Activated naive CD4-positive, alpha-beta T cell treated with anti-CD3 and anti-CD28 coated beads, Interleukin-2, amount 10 ng/mL, durations not matched to agents 7 days and 5 days (primary cell): ENCODE measurements at regions not wholly inside any gene's neighbourhood (a gene's known extent, or its start where the extent isn't known, plus 50 kb on each side); places are given as distances from the start of the nearest gene placed in this dataset.

Experiments used
- CTCF ChIA-PET: fragments of 350-600 bp; sonication (Branson Sonifier 250); formaldehyde crosslinking; loops from one replicate; lab custom pipeline; 2021; ENCODE audit warnings: antibody characterized with exemption; lab: Charles Lee
- DNase-seq: peaks from one replicate; pipeline ENCODE4 v3.0.0-alpha.2; 2020
- H3K27ac Mint-ChIP-seq: one replicate; pipeline ENCODE4 v1.8.0; 2021; ENCODE audit warnings: mild to moderate bottlenecking, moderate library complexity, mixed read lengths
- H3K27me3 Mint-ChIP-seq: one replicate; pipeline ENCODE4 v1.8.0; 2021; ENCODE audit warnings: mild to moderate bottlenecking, mixed read lengths
- H3K36me3 Mint-ChIP-seq: one replicate; pipeline ENCODE4 v1.8.0; 2021; ENCODE audit warnings: mixed read lengths
- H3K4me1 Mint-ChIP-seq: one replicate; pipeline ENCODE4 v1.8.0; 2021; ENCODE audit warnings: mixed read lengths
- H3K4me3 Mint-ChIP-seq: one replicate; pipeline ENCODE4 v1.8.0; 2021; ENCODE audit warnings: mild to moderate bottlenecking, moderate library complexity, mixed read lengths
- H3K9me3 Mint-ChIP-seq: one replicate; pipeline ENCODE4 v1.8.0; 2021; ENCODE audit warnings: mixed read lengths

GRCh38 chr1:172875892-172876291 is 174.8 kb downstream of the TNFSF18 start:
- Mint-ChIP-seq H3K27ac (no peak overlapping the region), H3K4me1 (peaks cover 22% of the 10 kb centered on the region), H3K9me3 (peaks cover 3% of the 10 kb centered on the region), H3K4me3 (no peak overlapping the region), H3K36me3 (no peaks in the 10 kb centered on the region), H3K27me3 (peaks cover 25% of the 10 kb centered on the region)
- DNase-seq: no peak
- CTCF ChIA-PET: no interaction called here

GRCh38 chr1:172882385-172882784 is 168.4 kb downstream of the TNFSF18 start:
- Mint-ChIP-seq H3K36me3 (no peaks in the 10 kb centered on the region), H3K4me1 (peaks cover 15% of the 10 kb centered on the region), H3K27me3 (peaks cover 55% of the 10 kb centered on the region), H3K27ac (no peak overlapping the region), H3K9me3 (peaks cover 3% of the 10 kb centered on the region), H3K4me3 (no peak overlapping the region)
- DNase-seq: no peak
- CTCF ChIA-PET: interaction anchor here (0.6 to 1.2 kb wide), 2 partner anchors 56 to 132 kb away, joined by 3 to 4 read pairs; no protein-coding TSS in a partner anchor

- H3K36me3 Mint-ChIP-seq: no peaks in the 10 kb centered on the region
- peaks cover 3% of the 10 kb centered on the region for H3K9me3 Mint-ChIP-seq
- peaks cover 60% of the 10 kb centered on the region for H3K27me3 Mint-ChIP-seq
- no peak for DNase-seq
- H3K4me1 Mint-ChIP-seq: peaks cover 15% of the 10 kb centered on the region
- no peak overlapping the region for H3K27ac Mint-ChIP-seq
- CTCF ChIA-PET: interaction anchor here (0.6 to 1.2 kb wide), 2 partner anchors 56 to 133 kb away, joined by 3 to 4 read pairs; no protein-coding TSS in a partner anchor
- H3K4me3 Mint-ChIP-seq: no peak overlapping the region
Observed at GRCh38 chr1:172882791-172883386, 167.9 kb downstream of the TNFSF18 start.

- Mint-ChIP-seq H3K36me3 (no peaks in the 10 kb centered on the region), H3K27ac (no peak overlapping the region), H3K9me3 (peaks cover 3% of the 10 kb centered on the region), H3K4me3 (no peak overlapping the region), H3K4me1 (peaks cover 15% of the 10 kb centered on the region), H3K27me3 (peaks cover 64% of the 10 kb centered on the region)
- DNase-seq: no peak
- CTCF ChIA-PET: interaction anchor here (1.5 kb wide), 1 partner anchor 12 kb away, joined by 3 read pairs; no protein-coding TSS in a partner anchor
Observed at GRCh38 chr1:172883387-172883791, 167.4 kb downstream of the TNFSF18 start.

- peaks cover 69% of the 10 kb centered on the region for H3K27me3 Mint-ChIP-seq
- no peak overlapping the region for H3K4me3 Mint-ChIP-seq
- no peaks in the 10 kb centered on the region for H3K36me3 Mint-ChIP-seq
- no peak for DNase-seq
- CTCF ChIA-PET: interaction anchor here (1.5 kb wide), 1 partner anchor 11 kb away, joined by 3 read pairs; no protein-coding TSS in a partner anchor
- H3K27ac Mint-ChIP-seq: no peak overlapping the region
- H3K9me3 Mint-ChIP-seq: peaks cover 3% of the 10 kb centered on the region
- H3K4me1 Mint-ChIP-seq: peaks cover 15% of the 10 kb centered on the region
Observed at GRCh38 chr1:172883844-172884243, 166.9 kb downstream of the TNFSF18 start.

GRCh38 chr1:172885411-172885810 is 165.3 kb downstream of the TNFSF18 start:
- Mint-ChIP-seq H3K27ac (no peak overlapping the region), H3K4me1 (peaks cover 15% of the 10 kb centered on the region), H3K27me3 (peaks cover 67% of the 10 kb centered on the region), H3K4me3 (no peak overlapping the region), H3K9me3 (peaks cover 1% of the 10 kb centered on the region), H3K36me3 (no peaks in the 10 kb centered on the region)
- CTCF ChIA-PET: no interaction called here
- no peak for DNase-seq

- Mint-ChIP-seq H3K36me3 (no peaks in the 10 kb centered on the region), H3K9me3 (peaks cover 1% of the 10 kb centered on the region), H3K27me3 (peaks cover 62% of the 10 kb centered on the region), H3K4me1 (peaks cover 15% of the 10 kb centered on the region), H3K4me3 (no peak overlapping the region), H3K27ac (no peak overlapping the region)
- CTCF ChIA-PET: no interaction called here
- DNase-seq: no peak
Observed at GRCh38 chr1:172885971-172886370, 164.8 kb downstream of the TNFSF18 start.

GRCh38 chr1:172887162-172887561 is 163.6 kb downstream of the TNFSF18 start:
- CTCF ChIA-PET: no interaction called here

GRCh38 chr1:172893146-172893841 is 157.4 kb downstream of the TNFSF18 start:
- H3K27me3 Mint-ChIP-seq: peaks cover 22% of the 10 kb centered on the region
- no peak overlapping the region for H3K4me3 Mint-ChIP-seq
- CTCF ChIA-PET: interaction anchor here (1.2 kb wide), 1 partner anchor 309 kb away, joined by 3 read pairs; no protein-coding TSS in a partner anchor
- H3K36me3 Mint-ChIP-seq: peaks cover 10% of the 10 kb centered on the region
- peaks cover 4% of the 10 kb centered on the region for H3K9me3 Mint-ChIP-seq
- peaks cover 35% of the 10 kb centered on the region for H3K4me1 Mint-ChIP-seq
- no peak for DNase-seq
- no peak overlapping the region for H3K27ac Mint-ChIP-seq

More at GRCh38 chr1:172887162-172887561, 163.6 kb downstream of the TNFSF18 start:
- no peak for DNase-seq
- peaks cover 15% of the 10 kb centered on the region for H3K4me1 Mint-ChIP-seq
- H3K27me3 Mint-ChIP-seq: peaks cover 54% of the 10 kb centered on the region
- no peak overlapping the region for H3K27ac Mint-ChIP-seq
- no peak overlapping the region for H3K4me3 Mint-ChIP-seq
- H3K36me3 Mint-ChIP-seq: peaks cover 3% of the 10 kb centered on the region
- H3K9me3 Mint-ChIP-seq: peaks cover 4% of the 10 kb centered on the region

GRCh38 chr1:172894349-172895049 is 156.2 kb downstream of the TNFSF18 start:
- H3K4me3 Mint-ChIP-seq: peak overlapping the region; percentile 39
- peaks cover 37% of the 10 kb centered on the region for H3K4me1 Mint-ChIP-seq
- CTCF ChIA-PET: interaction anchor here (0.7 to 1.8 kb wide), 6 partner anchors 10 to 309 kb away, joined by 3 to 17 read pairs (median 4); no protein-coding TSS in a partner anchor
- peaks cover 2% of the 10 kb centered on the region for H3K9me3 Mint-ChIP-seq
- H3K27me3 Mint-ChIP-seq: peaks cover 16% of the 10 kb centered on the region
- DNase-seq: no peak
- H3K36me3 Mint-ChIP-seq: peaks cover 17% of the 10 kb centered on the region
- H3K27ac Mint-ChIP-seq: peak overlapping the region; percentile 92

GRCh38 chr1:172895050-172895460 is 155.7 kb downstream of the TNFSF18 start:
- Mint-ChIP-seq H3K27me3 (peaks cover 15% of the 10 kb centered on the region), H3K4me3 (peak overlapping the region; percentile 39), H3K9me3 (peaks cover 2% of the 10 kb centered on the region), H3K27ac (peak overlapping the region; percentile 92), H3K36me3 (peaks cover 17% of the 10 kb centered on the region), H3K4me1 (peaks cover 37% of the 10 kb centered on the region)
- DNase-seq: peak; percentile 44
- CTCF ChIA-PET: interaction anchor here (0.8 to 1.8 kb wide), 4 partner anchors 10 to 153 kb away, joined by 3 to 17 read pairs (median 4); no protein-coding TSS in a partner anchor

GRCh38 chr1:172895761-172896160 is 155.0 kb downstream of the TNFSF18 start:
- CTCF ChIA-PET: interaction anchor here (0.6 to 1.8 kb wide), 4 partner anchors 9 to 252 kb away, joined by 3 to 17 read pairs (median 4); no protein-coding TSS in a partner anchor
- no peak overlapping the region for H3K4me3 Mint-ChIP-seq
- H3K9me3 Mint-ChIP-seq: peaks cover 2% of the 10 kb centered on the region
- H3K27me3 Mint-ChIP-seq: peaks cover 21% of the 10 kb centered on the region
- H3K36me3 Mint-ChIP-seq: peaks cover 20% of the 10 kb centered on the region
- peak overlapping the region; percentile 69 for H3K27ac Mint-ChIP-seq
- peaks cover 43% of the 10 kb centered on the region for H3K4me1 Mint-ChIP-seq
- DNase-seq: no peak

GRCh38 chr1:172897738-172898137 is 153.0 kb downstream of the TNFSF18 start:
- no peak overlapping the region for H3K4me3 Mint-ChIP-seq
- H3K36me3 Mint-ChIP-seq: peaks cover 20% of the 10 kb centered on the region
- H3K4me1 Mint-ChIP-seq: peaks cover 48% of the 10 kb centered on the region
- CTCF ChIA-PET: interaction anchor here (1.0 kb wide), 1 partner anchor 72 kb away, joined by 4 read pairs; no protein-coding TSS in a partner anchor
- DNase-seq: no peak
- H3K27me3 Mint-ChIP-seq: peaks cover 24% of the 10 kb centered on the region
- H3K27ac Mint-ChIP-seq: no peak overlapping the region
- no peaks in the 10 kb centered on the region for H3K9me3 Mint-ChIP-seq

GRCh38 chr1:172898866-172899265 is 151.9 kb downstream of the TNFSF18 start:
- Mint-ChIP-seq H3K4me1 (peaks cover 37% of the 10 kb centered on the region), H3K27me3 (peaks cover 23% of the 10 kb centered on the region), H3K9me3 (no peaks in the 10 kb centered on the region), H3K4me3 (no peak overlapping the region), H3K27ac (no peak overlapping the region), H3K36me3 (peaks cover 17% of the 10 kb centered on the region)
- CTCF ChIA-PET: interaction anchor here (1.0 kb wide), 1 partner anchor 73 kb away, joined by 4 read pairs; no protein-coding TSS in a partner anchor
- DNase-seq: no peak
